ENCODE measurements at regions not wholly inside any gene's neighbourhood (a gene's known extent, or its start where the extent isn't known, plus 50 kb on each side); places are given as distances from the start of the nearest gene placed in this dataset.

DNA sequence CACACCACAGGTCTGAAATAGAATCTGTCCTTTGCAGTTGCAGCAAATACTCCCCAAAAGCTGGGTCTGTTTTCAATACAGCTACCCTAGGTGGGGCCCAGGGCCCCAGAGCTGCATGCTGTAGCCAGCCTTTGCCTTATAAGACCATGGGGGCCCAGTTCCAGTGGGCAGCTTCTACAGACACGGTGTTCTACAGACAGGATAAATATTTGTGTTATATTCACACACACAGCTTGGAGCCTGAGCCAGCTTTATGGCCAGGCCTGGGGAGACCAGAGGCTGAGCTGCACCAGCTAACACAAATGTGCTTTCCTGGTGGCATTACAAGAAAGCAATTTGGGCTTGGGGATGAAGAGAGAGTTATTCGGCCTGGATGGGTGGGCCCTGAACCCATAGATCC is 151.8 kb upstream of the NCAM1 start:
- TF ChIP-seq, protein P1, sequence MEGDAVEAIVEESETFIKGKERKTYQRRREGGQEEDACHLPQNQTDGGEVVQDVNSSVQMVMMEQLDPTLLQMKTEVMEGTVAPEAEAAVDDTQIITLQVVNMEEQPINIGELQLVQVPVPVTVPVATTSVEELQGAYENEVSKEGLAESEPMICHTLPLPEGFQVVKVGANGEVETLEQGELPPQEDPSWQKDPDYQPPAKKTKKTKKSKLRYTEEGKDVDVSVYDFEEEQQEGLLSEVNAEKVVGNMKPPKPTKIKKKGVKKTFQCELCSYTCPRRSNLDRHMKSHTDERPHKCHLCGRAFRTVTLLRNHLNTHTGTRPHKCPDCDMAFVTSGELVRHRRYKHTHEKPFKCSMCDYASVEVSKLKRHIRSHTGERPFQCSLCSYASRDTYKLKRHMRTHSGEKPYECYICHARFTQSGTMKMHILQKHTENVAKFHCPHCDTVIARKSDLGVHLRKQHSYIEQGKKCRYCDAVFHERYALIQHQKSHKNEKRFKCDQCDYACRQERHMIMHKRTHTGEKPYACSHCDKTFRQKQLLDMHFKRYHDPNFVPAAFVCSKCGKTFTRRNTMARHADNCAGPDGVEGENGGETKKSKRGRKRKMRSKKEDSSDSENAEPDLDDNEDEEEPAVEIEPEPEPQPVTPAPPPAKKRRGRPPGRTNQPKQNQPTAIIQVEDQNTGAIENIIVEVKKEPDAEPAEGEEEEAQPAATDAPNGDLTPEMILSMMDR (IDR thresholded peaks at IDR 0.05; ENCODE audit: low read depth, low read length): no peak
- CTCF ChIA-PET: no interaction called here

DNA sequence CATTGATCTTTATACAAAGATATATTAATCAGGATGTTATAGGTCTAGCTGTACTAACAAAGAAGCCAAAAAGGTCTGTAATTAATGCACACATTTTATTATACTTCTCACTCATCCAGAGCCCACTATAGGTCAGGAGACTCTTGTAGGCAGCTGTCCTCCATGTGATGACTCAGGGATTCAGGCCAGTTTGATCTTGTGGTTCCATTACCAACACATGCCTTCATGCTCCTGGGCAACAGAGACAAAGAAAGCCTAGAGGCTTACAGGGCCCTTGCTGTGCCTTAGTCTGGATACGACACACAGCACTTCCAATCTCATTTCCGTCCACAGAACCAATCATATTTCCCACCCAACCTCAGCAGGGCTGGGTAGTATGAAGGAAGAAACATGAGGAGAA is 150.3 kb upstream of the NCAM1 start:
- DNase-seq (ENCODE audit: low read depth, low spot score): no peak
- ChIA-PET CTCF (no interaction called here), POLR2A (no interaction called here)
- H3K27me3 ChIP-seq (ENCODE audit: control insufficient read depth, insufficient read depth, low read length): no peaks in the 10 kb centered on the region
- no peak overlapping the region for H3K4me3 ChIP-seq (ENCODE audit: low read depth, low read length)
- no peaks in the 10 kb centered on the region for H3K9me3 ChIP-seq (ENCODE audit: control insufficient read depth, insufficient read depth, low read length)
- H3K27ac ChIP-seq (ENCODE audit: low read depth, low read length): no peak overlapping the region
- TF ChIP-seq, protein P1 (IDR thresholded peaks at IDR 0.05; ENCODE audit: low read depth, low read length): no peak

More for the DNA sequence above, 151.8 kb upstream of the NCAM1 start:
- POLR2A ChIA-PET: no interaction called here
- Histone ChIP-seq H3K27ac (ENCODE audit: low read depth, low read length) (no peak overlapping the region), H3K27me3 (ENCODE audit: control insufficient read depth, insufficient read depth, low read length) (no peaks in the 10 kb centered on the region), H3K9me3 (ENCODE audit: control insufficient read depth, insufficient read depth, low read length) (no peaks in the 10 kb centered on the region), H3K4me3 (ENCODE audit: low read depth, low read length) (no peak overlapping the region)
- DNase-seq (ENCODE audit: low read depth, low spot score): no peak

DNA sequence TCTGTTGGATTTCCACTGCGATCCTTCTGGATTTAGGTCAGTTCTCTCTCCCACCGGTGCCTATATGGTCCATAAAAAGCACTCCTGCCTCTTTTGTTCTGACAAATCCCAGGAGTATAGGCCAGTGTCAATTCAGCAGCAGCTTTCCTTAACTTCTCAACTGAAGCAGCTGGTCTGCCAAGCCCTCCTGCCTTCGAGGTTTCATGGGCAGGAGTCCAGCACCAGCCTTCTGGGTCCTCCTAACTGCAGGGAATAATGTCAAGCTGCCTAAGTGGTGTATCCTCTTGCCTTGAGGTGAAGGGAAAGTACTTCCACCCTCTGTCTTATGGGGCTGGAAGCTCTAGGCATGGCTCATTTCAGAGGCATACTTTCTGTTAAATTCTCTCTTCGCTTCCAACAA is 149.4 kb upstream of the NCAM1 start:
- ChIA-PET POLR2A (no interaction called here), CTCF (no interaction called here)
- DNase-seq (ENCODE audit: low read depth, low spot score): no peak
- TF ChIP-seq, protein P1 (IDR thresholded peaks at IDR 0.05; ENCODE audit: low read depth, low read length): no peak
- no peaks in the 10 kb centered on the region for H3K27me3 ChIP-seq (ENCODE audit: control insufficient read depth, insufficient read depth, low read length)
- no peaks in the 10 kb centered on the region for H3K9me3 ChIP-seq (ENCODE audit: control insufficient read depth, insufficient read depth, low read length)
- H3K27ac ChIP-seq (ENCODE audit: low read depth, low read length): no peak overlapping the region
- H3K4me3 ChIP-seq (ENCODE audit: low read depth, low read length): no peak overlapping the region

DNA sequence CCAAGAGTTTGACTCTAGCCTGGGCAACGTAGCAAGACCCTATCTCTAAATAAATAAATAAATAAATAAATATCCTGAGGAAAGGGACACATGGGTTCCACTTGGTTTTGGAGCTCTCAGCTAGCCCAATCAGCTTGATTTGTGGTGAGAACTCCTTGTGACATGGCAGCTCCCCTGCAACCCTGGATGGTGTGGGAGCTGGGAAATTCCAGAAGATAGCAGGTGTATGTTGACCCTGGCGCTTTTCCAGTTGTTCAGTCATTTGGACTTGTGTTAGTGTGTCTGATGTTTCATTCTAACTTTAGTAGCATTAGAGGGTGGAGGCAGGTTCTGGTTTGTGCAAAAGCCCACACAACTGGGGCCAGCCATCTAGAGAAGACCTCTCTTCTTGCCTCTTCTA is 148.5 kb upstream of the NCAM1 start:
- Histone ChIP-seq H3K9me3 (ENCODE audit: control insufficient read depth, insufficient read depth, low read length) (no peaks in the 10 kb centered on the region), H3K27me3 (ENCODE audit: control insufficient read depth, insufficient read depth, low read length) (no peaks in the 10 kb centered on the region), H3K4me3 (ENCODE audit: low read depth, low read length) (no peak overlapping the region), H3K27ac (ENCODE audit: low read depth, low read length) (no peak overlapping the region)
- DNase-seq (ENCODE audit: low read depth, low spot score): no peak
- CTCF ChIA-PET: no interaction called here
- POLR2A ChIA-PET: no interaction called here
- TF ChIP-seq, protein P1 (IDR thresholded peaks at IDR 0.05; ENCODE audit: low read depth, low read length): no peak

DNA sequence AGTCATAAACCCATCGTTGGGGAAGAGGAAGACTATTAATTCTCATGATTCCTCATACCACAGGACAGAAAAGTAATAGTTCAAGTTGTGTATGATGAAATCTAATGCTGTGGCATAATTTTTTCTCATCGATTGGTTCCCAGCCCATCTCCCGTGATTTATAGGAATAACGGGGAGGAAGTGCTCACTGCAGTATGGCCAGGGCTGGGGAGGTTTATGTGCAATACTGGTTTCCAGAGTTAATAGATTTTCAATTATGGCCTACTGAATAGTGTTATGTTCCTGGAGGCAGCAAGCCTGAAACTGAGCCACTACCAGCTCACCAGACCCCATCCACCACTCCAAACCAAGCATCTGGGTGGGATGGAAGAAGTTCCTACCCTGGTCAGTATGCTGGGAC is 147.1 kb upstream of the NCAM1 start:
- ChIA-PET CTCF (no interaction called here), POLR2A (no interaction called here)
- no peak for DNase-seq (ENCODE audit: low read depth, low spot score)
- Histone ChIP-seq H3K9me3 (ENCODE audit: control insufficient read depth, insufficient read depth, low read length) (no peaks in the 10 kb centered on the region), H3K4me3 (ENCODE audit: low read depth, low read length) (no peak overlapping the region), H3K27ac (ENCODE audit: low read depth, low read length) (no peak overlapping the region), H3K27me3 (ENCODE audit: control insufficient read depth, insufficient read depth, low read length) (no peaks in the 10 kb centered on the region)
- TF ChIP-seq, protein P1 (IDR thresholded peaks at IDR 0.05; ENCODE audit: low read depth, low read length): no peak

All from AG04450 (cell line).